Panc1 (cell line): ENCODE measurements at regions not wholly inside any gene's neighbourhood (a gene's known extent, or its start where the extent isn't known, plus 50 kb on each side); places are given as distances from the start of the nearest gene placed in this dataset.

Experiments
- ATAC-seq: fragments of 200-7000 bp; cut with Tn5 transposase; 2 replicates; pipeline ENCODE4 v1.9.1; 2020; ENCODE audit warnings: mild to moderate bottlenecking, moderate library complexity
- BruUV-seq: library from RNA; stranded (reverse); fragments of 400-500 nt; replicated peaks from 2 replicates; lab custom pipeline; 2021; lab: Mats Ljungman, UMichigan
- CTCF ChIA-PET: fragments of 300-600 bp; sonication (Branson Sonifier 250); formaldehyde crosslinking; loops from one replicate; lab custom pipeline; 2022; ENCODE audit warnings: antibody characterized with exemption; lab: Charles Lee
- POLR2A ChIA-PET: fragments of 300-600 bp; sonication (Branson Sonifier 250); formaldehyde crosslinking; loops from one replicate; lab custom pipeline; 2022; ENCODE audit warnings: antibody characterized with exemption; lab: Charles Lee
- DNase-seq: peaks from one replicate; pipeline ENCODE4 v3.0.0-alpha.2; 2010; ENCODE audit warnings: low read depth, low spot score
- H3K27ac ChIP-seq: 2 replicates; pipeline ENCODE4 v1.5.1; 2011; ENCODE audit warnings: mild to moderate bottlenecking, low read length, inconsistent platforms
- H3K27me3 ChIP-seq: fragments of 200-500 bp; sonication (Bioruptor generic); 2 replicates; pipeline ENCODE4 v1.6.0; 2014; ENCODE audit warnings: low read length, inconsistent platforms; ENCODE audit not compliant: control insufficient read depth, insufficient read depth
- H3K36me3 ChIP-seq: fragments of 200-500 bp; sonication (Bioruptor generic); 2 replicates; pipeline ENCODE4 v1.5.1; 2014; ENCODE audit warnings: inconsistent platforms, mild to moderate bottlenecking, low read length, moderate library complexity; ENCODE audit not compliant: control insufficient read depth, insufficient read depth
- H3K4me1 ChIP-seq: 2 replicates; pipeline ENCODE4 v1.5.1; 2011; ENCODE audit warnings: inconsistent platforms, mild to moderate bottlenecking, low read length, moderate library complexity; ENCODE audit not compliant: control insufficient read depth, insufficient read depth
- H3K4me3 ChIP-seq, 2 experiments: 2 replicates each; pipeline ENCODE4 v1.5.1; 2011 to 2012; ENCODE audit warnings: low read depth in 2 of 2, low read length in 2 of 2, mild to moderate bottlenecking in 2 of 2, inconsistent platforms in 1 of 2, moderate library complexity in 1 of 2
- H3K9me3 ChIP-seq: fragments of 200-500 bp; sonication (Bioruptor generic); 2 replicates; pipeline ENCODE4 v1.5.1; 2014; ENCODE audit warnings: low read depth, mild to moderate bottlenecking, inconsistent platforms, low read length, moderate library complexity; ENCODE audit not compliant: control insufficient read depth, insufficient read depth
- CTCF ChIP-seq: fragments of 450-650 bp; IDR thresholded peaks from 2 replicates; pipeline ENCODE4 v1.5.1; 2017; ENCODE audit warnings: mild to moderate bottlenecking
- POLR2AphosphoS5 ChIP-seq: IDR thresholded peaks from 2 replicates; pipeline ENCODE4 v1.6.1; 2012; ENCODE audit warnings: mild to moderate bottlenecking, low read depth, low read length, moderate library complexity
- REST ChIP-seq, 2 experiments: IDR thresholded peaks; 2 replicates each; pipeline ENCODE4 v1.6.1; 2011 to 2012; ENCODE audit warnings: low read depth in 2 of 2, control low read depth in 1 of 2, low read length in 1 of 2, mild to moderate bottlenecking in 1 of 2, moderate library complexity in 1 of 2; ENCODE audit not compliant: insufficient read depth in 1 of 2
- SIN3A ChIP-seq: IDR thresholded peaks from 2 replicates; pipeline ENCODE4 v1.6.1; 2012; ENCODE audit warnings: low read depth, mild to moderate bottlenecking, low read length, moderate library complexity, borderline replicate concordance; ENCODE audit not compliant: insufficient read depth
- TCF7L2 ChIP-seq: IDR thresholded peaks from 2 replicates; pipeline ENCODE4 v1.6.1; 2011; ENCODE audit warnings: mild to moderate bottlenecking, low read depth, low read length, inconsistent platforms
- in situ Hi-C: cut with HindIII; loops from 2 replicates; pipeline ENCODE4 v1.10.0; 2016; ENCODE audit warnings: low sequenced_read_pairs, low pct_unique_long_range_greater_than_20kb
- intact Hi-C: fragments of 100-400 bp; cut with micrococcal nuclease; formaldehyde crosslinking; loops from one replicate; pipeline ENCODE4 v1.10.0; 2022; ENCODE audit not compliant: unreplicated experiment

GRCh38 chr11:97363331-97363730, 973.5 kb downstream of the JRKL start:
- no TSS peak for BruUV-seq
- Histone ChIP-seq H3K27me3 (no peaks in the 10 kb centered on the region), H3K4me3 (no peak overlapping the region), H3K4me1 (no peaks in the 10 kb centered on the region), H3K36me3 (no peaks in the 10 kb centered on the region), H3K9me3 (no peaks in the 10 kb centered on the region), H3K27ac (no peak overlapping the region)
- ChIA-PET POLR2A (no interaction called here), CTCF (no interaction called here)
- in situ Hi-C loops (no loop called here), intact Hi-C loops (no loop called here)
- TF ChIP-seq CTCF (no peak), POLR2AphosphoS5 (no peak), TCF7L2 (no peak), SIN3A (no peak), REST (IDR thresholded peaks at IDR 0.05; ENCODE audit: insufficient read depth in 1 of 2, low read depth in 2 of 2, low read length in 1 of 2) (no peak)
- DNase-seq (no peak), ATAC-seq (no peak)

GRCh38 chr11:97364047-97364446, 974.2 kb downstream of the JRKL start:
- in situ Hi-C loops = no loop called here
- H3K4me3 ChIP-seq = no peak overlapping the region
- no peak for ATAC-seq
- BruUV-seq = no TSS peak
- no peak for DNase-seq
- H3K27me3 ChIP-seq = no peaks in the 10 kb centered on the region
- no peaks in the 10 kb centered on the region for H3K9me3 ChIP-seq
- no peaks in the 10 kb centered on the region for H3K4me1 ChIP-seq
- no peak for TF ChIP-seq REST (IDR thresholded peaks at IDR 0.05; ENCODE audit: insufficient read depth in 1 of 2, low read depth in 2 of 2, low read length in 1 of 2)
- TF ChIP-seq SIN3A = no peak
- no peak for TF ChIP-seq TCF7L2
- TF ChIP-seq POLR2AphosphoS5 = no peak
- TF ChIP-seq CTCF = no peak
- ChIA-PET POLR2A (no interaction called here), CTCF (no interaction called here)
- H3K27ac ChIP-seq = no peak overlapping the region
- no peaks in the 10 kb centered on the region for H3K36me3 ChIP-seq
- intact Hi-C loops = no loop called here
